ENCODE measurements at regions not wholly inside any gene's neighbourhood (a gene's known extent, or its start where the extent isn't known, plus 50 kb on each side); places are given as distances from the start of the nearest gene placed in this dataset.
"Not testable (repeated sequence)": the region's sequence is repeated elsewhere in the genome, so short reads cannot be mapped to it uniquely, and the experiment has no call there.

DNA sequence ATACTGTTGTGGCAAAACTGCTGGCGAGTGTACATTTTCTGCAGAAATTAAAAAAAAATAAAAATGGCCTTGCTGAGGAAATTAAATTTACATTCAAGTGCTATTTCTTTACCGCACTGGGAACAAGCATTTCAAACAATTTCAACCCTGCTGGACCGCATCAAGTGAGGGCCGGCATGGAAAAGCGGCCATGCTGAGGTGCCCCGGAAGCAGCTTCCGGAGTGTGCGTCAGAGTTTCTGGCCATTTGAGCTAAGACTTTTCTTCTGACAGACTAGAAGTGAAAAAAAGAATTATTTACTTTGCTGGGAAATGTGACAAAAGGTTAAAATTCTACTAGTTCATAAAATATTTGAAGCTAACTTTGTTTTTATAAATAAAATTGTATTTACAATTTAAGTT is 337.0 kb downstream of the CACNA1B start:
- not testable (repeated sequence) for DNase-seq

- DNase-seq, result not testable (repeated sequence)
Observed at GRCh38 chr9:138215588-138215987, 338.0 kb downstream of the CACNA1B start.

DNA sequence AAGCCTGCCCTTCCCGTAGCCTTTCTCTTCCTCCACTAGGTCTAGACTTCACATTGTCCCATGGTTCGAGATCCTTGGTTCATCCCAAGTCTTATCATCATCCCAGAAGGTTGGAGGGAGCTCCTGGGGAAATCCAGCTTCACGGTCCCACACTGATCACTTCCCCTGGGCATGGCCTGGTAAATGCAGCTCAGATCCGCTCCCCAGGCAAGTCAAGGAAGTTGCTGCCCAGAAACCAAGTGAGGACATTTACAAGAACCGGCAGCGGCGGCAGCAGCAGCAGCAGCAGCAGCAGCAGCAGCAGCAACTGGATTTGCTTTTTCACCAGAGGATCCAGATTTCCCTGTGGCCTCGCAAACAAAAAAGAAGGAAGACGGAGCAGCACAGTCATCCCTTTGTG is 339.2 kb downstream of the CACNA1B start:
- DNase-seq, result not testable (repeated sequence)

GRCh38 chr9:138217284-138217850 is 339.8 kb downstream of the CACNA1B start:
- DNase-seq, result not testable (repeated sequence)

- not testable (repeated sequence) for DNase-seq
Observed at GRCh38 chr9:138219249-138219648, 341.7 kb downstream of the CACNA1B start.

- DNase-seq, result not testable (repeated sequence)
Observed at GRCh38 chr9:138221446-138222054, 344.0 kb downstream of the CACNA1B start.

DNA sequence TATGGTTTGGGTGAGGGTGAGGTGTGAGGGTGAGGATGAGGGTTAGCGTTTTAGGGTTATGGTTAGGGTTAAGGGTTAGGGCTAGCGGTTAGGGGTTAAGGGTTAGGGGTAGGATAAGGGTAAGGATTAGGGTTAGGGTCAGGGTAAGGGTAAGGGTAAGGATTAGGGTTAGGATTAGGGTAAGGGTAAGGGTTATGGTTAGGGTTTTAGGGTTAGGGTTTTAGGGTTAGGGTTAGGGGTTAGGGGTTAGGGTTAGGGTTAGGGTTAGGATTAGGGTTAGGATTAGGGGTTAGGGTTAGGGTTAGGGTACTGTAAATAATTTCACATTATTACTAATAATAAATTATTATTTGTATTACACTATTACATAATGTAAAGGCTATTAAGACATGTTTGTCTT is 359.5 kb downstream of the CACNA1B start:
- not testable (repeated sequence) for DNase-seq

- DNase-seq, result not testable (repeated sequence)
Observed at GRCh38 chr9:138282903-138283302, 405.3 kb downstream of the CACNA1B start.
